Activated B cell treated with CpG ODN at 0.5 μM for 24 hours (primary cell): ENCODE measurements at regions not wholly inside any gene's neighbourhood (a gene's known extent, or its start where the extent isn't known, plus 50 kb on each side); places are given as distances from the start of the nearest gene placed in this dataset.

Source experiments
- ATAC-seq: fragments of 200-7000 bp; cut with Tn5 transposase; one replicate; pipeline ENCODE4 v1.10.0; 2021; ENCODE audit warnings: low read depth, mild to moderate bottlenecking, moderate library complexity
- CTCF ChIA-PET: fragments of 350-600 bp; sonication (Branson Sonifier 250); formaldehyde crosslinking; loops from one replicate; lab custom pipeline; 2021; ENCODE audit warnings: antibody characterized with exemption; lab: Charles Lee
- POLR2A ChIA-PET: fragments of 350-600 bp; sonication (Branson Sonifier 250); formaldehyde crosslinking; loops from one replicate; lab custom pipeline; 2021; ENCODE audit warnings: antibody characterized with exemption; lab: Charles Lee
- DNase-seq: peaks from one replicate; pipeline ENCODE4 v3.0.0; 2022
- H3K27ac Mint-ChIP-seq: one replicate; pipeline ENCODE4 v1.8.0; 2020; ENCODE audit warnings: mixed read lengths
- H3K27me3 Mint-ChIP-seq: one replicate; pipeline ENCODE4 v1.8.0; 2021; ENCODE audit warnings: mixed read lengths
- H3K36me3 Mint-ChIP-seq: one replicate; pipeline ENCODE4 v1.8.0; 2021; ENCODE audit warnings: low read depth, mixed read lengths
- H3K4me1 Mint-ChIP-seq: one replicate; pipeline ENCODE4 v1.8.0; 2021; ENCODE audit warnings: mixed read lengths
- H3K4me3 Mint-ChIP-seq: one replicate; pipeline ENCODE4 v1.8.0; 2020; ENCODE audit warnings: mild to moderate bottlenecking, mixed read lengths
- H3K9me3 Mint-ChIP-seq: one replicate; pipeline ENCODE4 v1.8.0; 2020; ENCODE audit warnings: mixed read lengths
- CTCF ChIP-seq: fragments of 200-600 bp; IDR thresholded peaks from one replicate; pipeline ENCODE4 v1.8.0; 2022; ENCODE audit warnings: antibody characterized with exemption, mild to moderate bottlenecking
- intact Hi-C: fragments of 100-400 bp; cut with micrococcal nuclease; formaldehyde crosslinking; loops from one replicate; pipeline ENCODE4 v1.15.1; 2024

GRCh38 chr1:184813528-184814089, 59.0 kb upstream of the EDEM3 start:
- TF ChIP-seq CTCF, result no peak
- Mint-ChIP-seq H3K4me3 (no peak overlapping the region), H3K4me1 (no peaks in the 10 kb centered on the region), H3K27ac (no peak overlapping the region), H3K27me3 (no peaks in the 10 kb centered on the region), H3K9me3 (peaks cover 3% of the 10 kb centered on the region), H3K36me3 (peaks cover 18% of the 10 kb centered on the region)
- DNase-seq, result no peak
- ATAC-seq, result no peak
- ChIA-PET CTCF (interaction anchor here (0.8 to 1.3 kb wide), 3 partner anchors 8 to 166 kb away, joined by 3 to 4 read pairs (median 3); no protein-coding TSS in a partner anchor), POLR2A (no interaction called here)
- intact Hi-C loops, result no loop called here

GRCh38 chr1:184811439-184812111, 56.9 kb upstream of the EDEM3 start:
- Mint-ChIP-seq H3K9me3 (no peaks in the 10 kb centered on the region), H3K27me3 (no peaks in the 10 kb centered on the region), H3K27ac (no peak overlapping the region), H3K36me3 (peaks cover 8% of the 10 kb centered on the region), H3K4me1 (peaks cover 2% of the 10 kb centered on the region), H3K4me3 (no peak overlapping the region)
- ChIA-PET POLR2A (interaction anchor here (0.6 kb wide), 1 partner anchor 59 kb away, joined by 3 read pairs; no protein-coding TSS in a partner anchor), CTCF (interaction anchor here (1.1 kb wide), 1 partner anchor 171 kb away, joined by 3 read pairs; no protein-coding TSS in a partner anchor)
- DNase-seq (no peak), ATAC-seq (no peak)
- TF ChIP-seq CTCF, result no peak
- intact Hi-C loops, result no loop called here

GRCh38 chr1:184810735-184811343, 56.2 kb upstream of the EDEM3 start:
- no peak for TF ChIP-seq CTCF
- no peak for DNase-seq
- H3K36me3 Mint-ChIP-seq, result peaks cover 6% of the 10 kb centered on the region
- ChIA-PET POLR2A (no interaction called here), CTCF (interaction anchor here (1.0 to 1.4 kb wide), 3 partner anchors 168 to 360 kb away, joined by 3 to 4 read pairs (median 4); no protein-coding TSS in a partner anchor)
- no peak for ATAC-seq
- no peak overlapping the region for H3K4me3 Mint-ChIP-seq
- H3K4me1 Mint-ChIP-seq, result peaks cover 8% of the 10 kb centered on the region
- no peaks in the 10 kb centered on the region for H3K9me3 Mint-ChIP-seq
- no peak overlapping the region for H3K27ac Mint-ChIP-seq
- intact Hi-C loops, result no loop called here
- H3K27me3 Mint-ChIP-seq, result no peaks in the 10 kb centered on the region

- CTCF ChIA-PET, result interaction anchor here (0.9 to 5.3 kb wide), 14 partner anchors 17 to 1569 kb away, joined by 3 to 198 read pairs (median 10); partner anchors contain the start of genes NIBAN1 and TPR
- Mint-ChIP-seq H3K27ac (no peak overlapping the region), H3K9me3 (no peaks in the 10 kb centered on the region), H3K4me1 (peaks cover 13% of the 10 kb centered on the region), H3K36me3 (peaks cover 6% of the 10 kb centered on the region), H3K4me3 (no peak overlapping the region), H3K27me3 (no peaks in the 10 kb centered on the region)
- POLR2A ChIA-PET, result interaction anchor here (0.6 to 1.4 kb wide), 4 partner anchors 22 to 863 kb away, joined by 3 to 7 read pairs (median 4); partner anchors contain the start of gene NIBAN1
- intact Hi-C loops, result loop anchor here (5.0 kb wide), 1 partner anchor 61 kb away; no protein-coding TSS in a partner anchor
- TF ChIP-seq CTCF, result no peak
- DNase-seq (no peak), ATAC-seq (no peak)
Observed at GRCh38 chr1:184806296-184806721, 51.7 kb upstream of the EDEM3 start.
